ENCODE measurements at regions not wholly inside any gene's neighbourhood (a gene's known extent, or its start where the extent isn't known, plus 50 kb on each side); places are given as distances from the start of the nearest gene placed in this dataset.

DNA sequence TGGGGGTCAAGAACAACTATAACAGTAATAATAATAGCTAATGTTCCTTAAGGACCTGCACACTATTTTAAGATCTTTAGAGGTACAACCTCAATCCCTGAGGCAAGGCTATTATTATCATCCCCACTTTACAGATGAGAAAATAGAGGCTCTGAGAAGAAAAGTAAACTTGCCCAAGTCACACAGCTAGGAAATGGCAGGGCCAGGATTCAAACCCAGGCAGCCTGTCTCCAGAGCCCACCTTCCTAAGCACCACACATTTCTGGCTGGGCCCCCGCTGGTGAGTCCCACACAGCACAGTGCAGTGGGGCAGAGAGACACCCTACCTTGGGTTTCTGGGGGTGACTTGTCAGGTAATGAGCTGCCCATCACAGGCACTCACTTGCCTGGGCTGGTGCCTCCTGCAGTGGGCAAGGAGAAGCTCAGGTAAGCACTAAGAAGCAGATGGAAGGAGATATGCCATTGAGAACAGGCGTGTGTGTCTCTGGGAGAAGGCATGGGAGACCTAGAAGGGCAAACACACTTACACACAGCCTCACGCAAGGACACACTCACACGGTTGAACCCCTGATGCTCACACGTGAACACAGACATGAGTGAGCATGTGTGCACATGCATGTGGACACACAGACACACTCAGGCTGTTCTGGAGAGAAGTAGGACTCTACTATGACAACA, 104.4 kb upstream of the ZMIZ1 start:
- no peaks in the 10 kb centered on the region for H4K20me1 ChIP-seq (ENCODE audit: control insufficient read depth, insufficient read depth, low read length, poor library complexity, severe bottlenecking)
- Mint-ChIP-seq H3K9me3 (ENCODE audit: insufficient read depth) (no peaks in the 10 kb centered on the region), H3K4me3 (no peak overlapping the region), H3K27me3 (peaks cover 50% of the 10 kb centered on the region), H3K27ac (no peak overlapping the region), H3K4me1 (no peaks in the 10 kb centered on the region)
- H3K4me1 ChIP-seq (ENCODE audit: control insufficient read depth in 2 of 2, insufficient read depth in 2 of 2, low read length in 2 of 2) = no peaks in the 10 kb centered on the region
- no peaks in the 10 kb centered on the region for H3K79me2 ChIP-seq (ENCODE audit: control insufficient read depth, insufficient read depth, low read length)
- H3K9ac ChIP-seq (ENCODE audit: low read length) = no peak overlapping the region
- intact Hi-C loops (cut with micrococcal nuclease) = no loop called here
- DNase-seq = no peak
- no peak for TF ChIP-seq EZH2 (IDR thresholded peaks at IDR 0.05; ENCODE audit: borderline replicate concordance, insufficient read depth, low read depth, low read length, poor library complexity, severe bottlenecking)
- TF ChIP-seq, protein P1, sequence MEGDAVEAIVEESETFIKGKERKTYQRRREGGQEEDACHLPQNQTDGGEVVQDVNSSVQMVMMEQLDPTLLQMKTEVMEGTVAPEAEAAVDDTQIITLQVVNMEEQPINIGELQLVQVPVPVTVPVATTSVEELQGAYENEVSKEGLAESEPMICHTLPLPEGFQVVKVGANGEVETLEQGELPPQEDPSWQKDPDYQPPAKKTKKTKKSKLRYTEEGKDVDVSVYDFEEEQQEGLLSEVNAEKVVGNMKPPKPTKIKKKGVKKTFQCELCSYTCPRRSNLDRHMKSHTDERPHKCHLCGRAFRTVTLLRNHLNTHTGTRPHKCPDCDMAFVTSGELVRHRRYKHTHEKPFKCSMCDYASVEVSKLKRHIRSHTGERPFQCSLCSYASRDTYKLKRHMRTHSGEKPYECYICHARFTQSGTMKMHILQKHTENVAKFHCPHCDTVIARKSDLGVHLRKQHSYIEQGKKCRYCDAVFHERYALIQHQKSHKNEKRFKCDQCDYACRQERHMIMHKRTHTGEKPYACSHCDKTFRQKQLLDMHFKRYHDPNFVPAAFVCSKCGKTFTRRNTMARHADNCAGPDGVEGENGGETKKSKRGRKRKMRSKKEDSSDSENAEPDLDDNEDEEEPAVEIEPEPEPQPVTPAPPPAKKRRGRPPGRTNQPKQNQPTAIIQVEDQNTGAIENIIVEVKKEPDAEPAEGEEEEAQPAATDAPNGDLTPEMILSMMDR (IDR thresholded peaks at IDR 0.05) = no peak
- H3K36me3 ChIP-seq (replicated peaks in 1 of 2; ENCODE audit: control extremely low read depth in 1 of 2, control insufficient read depth in 1 of 2, extremely low read depth in 1 of 2, insufficient read depth in 2 of 2, low read length in 1 of 2) = no peaks in the 10 kb centered on the region
- no peaks in the 10 kb centered on the region for H3K9me3 ChIP-seq (ENCODE audit: control extremely low read depth in 1 of 3, control insufficient read depth in 2 of 3, insufficient read depth in 1 of 3, low read length in 2 of 3)
- H3K27me3 ChIP-seq (replicated peaks in 1 of 4; ENCODE audit: control extremely low read depth in 1 of 4, control insufficient read depth in 3 of 4, insufficient read depth in 4 of 4, low read length in 3 of 4) = peaks cover 0 to 30% (median 2%) of the 10 kb centered on the region in 4 experiments
- H3K4me2 ChIP-seq (replicated peaks; ENCODE audit: low read depth, low read length, poor library complexity, severe bottlenecking) = no peak overlapping the region
- no peak overlapping the region for H3K27ac ChIP-seq (ENCODE audit: low read length in 2 of 2)
- H3K4me3 ChIP-seq (ENCODE audit: control extremely low read depth in 1 of 5, extremely low read depth in 1 of 5, insufficient read depth in 1 of 5, low read depth in 2 of 5, low read length in 4 of 5) = no peak overlapping the region
- ChIA-PET CTCF (interaction anchor here (1.1 to 1.4 kb wide), 2 partner anchors 10 to 15 kb away, joined by 3 read pairs; no protein-coding TSS in a partner anchor), POLR2A (no interaction called here)
- WGBS (ENCODE audit: insufficient coverage) = 76% methylated on average over 3 of the region's 5 CpGs
- no peak overlapping the region for H2AFZ ChIP-seq (ENCODE audit: insufficient read depth, low read depth, low read length, poor library complexity, severe bottlenecking)
- ATAC-seq (ENCODE audit: low read depth) = no peak

DNA sequence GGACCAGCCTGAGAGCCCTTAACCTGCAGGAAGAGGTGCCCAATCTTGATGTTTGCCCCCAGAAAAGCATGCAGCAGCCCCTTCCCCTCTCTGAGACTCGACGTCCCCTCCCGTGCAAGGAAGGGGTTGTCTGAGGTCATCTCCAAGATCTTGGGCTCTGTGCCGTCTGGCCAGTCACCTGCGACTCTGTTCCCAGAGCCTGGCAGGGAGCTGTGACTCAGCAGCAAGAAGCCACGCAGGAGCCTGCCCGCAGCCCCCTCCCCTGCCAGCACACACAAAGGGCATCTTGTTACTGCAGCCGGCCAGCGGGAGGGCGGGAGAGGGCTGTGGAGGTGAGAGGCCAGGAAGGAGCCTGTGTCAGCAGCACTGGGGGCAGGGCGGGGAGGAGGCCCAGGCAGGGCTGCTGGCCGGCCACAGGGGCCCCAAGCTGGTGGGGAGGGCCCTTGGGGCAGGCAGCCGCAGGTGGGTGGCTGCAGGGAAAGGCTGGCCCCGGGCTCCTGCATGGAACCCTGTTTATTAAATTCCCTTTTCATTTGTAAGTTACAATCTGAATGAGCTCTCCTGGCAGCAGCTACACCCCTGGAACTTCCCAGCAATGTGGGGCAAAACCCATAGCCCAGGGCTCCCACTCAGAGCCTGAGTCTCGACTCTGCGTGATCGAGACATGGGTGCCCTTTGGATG, 103.7 kb upstream of the ZMIZ1 start:
- Mint-ChIP-seq H3K4me3 (no peak overlapping the region), H3K27ac (no peak overlapping the region), H3K4me1 (no peaks in the 10 kb centered on the region), H3K27me3 (peaks cover 50% of the 10 kb centered on the region), H3K9me3 (ENCODE audit: insufficient read depth) (no peaks in the 10 kb centered on the region)
- Histone ChIP-seq H2AFZ (ENCODE audit: insufficient read depth, low read depth, low read length, poor library complexity, severe bottlenecking) (no peak overlapping the region), H3K79me2 (ENCODE audit: control insufficient read depth, insufficient read depth, low read length) (no peaks in the 10 kb centered on the region), H3K27me3 (replicated peaks in 1 of 4; ENCODE audit: control extremely low read depth in 1 of 4, control insufficient read depth in 3 of 4, insufficient read depth in 4 of 4, low read length in 3 of 4) (peaks cover 0 to 30% (median 2%) of the 10 kb centered on the region in 4 experiments), H3K4me3 (ENCODE audit: control extremely low read depth in 1 of 5, extremely low read depth in 1 of 5, insufficient read depth in 1 of 5, low read depth in 2 of 5, low read length in 4 of 5) (no peak overlapping the region), H3K36me3 (replicated peaks in 1 of 2; ENCODE audit: control extremely low read depth in 1 of 2, control insufficient read depth in 1 of 2, extremely low read depth in 1 of 2, insufficient read depth in 2 of 2, low read length in 1 of 2) (no peaks in the 10 kb centered on the region), H4K20me1 (ENCODE audit: control insufficient read depth, insufficient read depth, low read length, poor library complexity, severe bottlenecking) (no peaks in the 10 kb centered on the region), H3K4me2 (replicated peaks; ENCODE audit: low read depth, low read length, poor library complexity, severe bottlenecking) (no peak overlapping the region), H3K9me3 (ENCODE audit: control extremely low read depth in 1 of 3, control insufficient read depth in 2 of 3, insufficient read depth in 1 of 3, low read length in 2 of 3) (no peaks in the 10 kb centered on the region), H3K27ac (ENCODE audit: low read length in 2 of 2) (no peak overlapping the region), H3K9ac (ENCODE audit: low read length) (no peak overlapping the region), H3K4me1 (ENCODE audit: control insufficient read depth in 2 of 2, insufficient read depth in 2 of 2, low read length in 2 of 2) (no peaks in the 10 kb centered on the region)
- DNase-seq = no peak
- ChIA-PET POLR2A (no interaction called here), CTCF (interaction anchor here (1.4 kb wide), 1 partner anchor 10 kb away, joined by 3 read pairs; no protein-coding TSS in a partner anchor)
- no peak for TF ChIP-seq EZH2 (IDR thresholded peaks at IDR 0.05; ENCODE audit: borderline replicate concordance, insufficient read depth, low read depth, low read length, poor library complexity, severe bottlenecking)
- TF ChIP-seq, protein P1 (IDR thresholded peaks at IDR 0.05) = no peak
- 14% methylated on average over 12 of the region's 17 CpGs for WGBS (ENCODE audit: insufficient coverage)
- ATAC-seq (ENCODE audit: low read depth) = no peak
- intact Hi-C loops (cut with micrococcal nuclease) = no loop called here
